ENCODE measurements at regions not wholly inside any gene's neighbourhood (a gene's known extent, or its start where the extent isn't known, plus 50 kb on each side); places are given as distances from the start of the nearest gene placed in this dataset.
A peak's percentile ranks its signal among the peaks of the same experiment; 100 is the strongest.

- no peak for DNase-seq
Measured at GRCh38 chr6:148169706-148170105, 172.9 kb upstream of the SASH1 start.

- no peak for DNase-seq
Measured at GRCh38 chr6:148170286-148170685, 172.4 kb upstream of the SASH1 start.

GRCh38 chr6:148173548-148173947 is 169.1 kb upstream of the SASH1 start:
- DNase-seq = no peak

- peak; percentile 55 for DNase-seq
Measured at GRCh38 chr6:148175550-148176188, 167.0 kb upstream of the SASH1 start.

GRCh38 chr6:148177589-148178233 is 164.9 kb upstream of the SASH1 start:
- DNase-seq = peak; percentile 54

GRCh38 chr6:148179786-148180185 is 162.9 kb upstream of the SASH1 start:
- DNase-seq = peak; percentile 23

- no peak for DNase-seq
Measured at GRCh38 chr6:148182378-148182777, 160.3 kb upstream of the SASH1 start.

GRCh38 chr6:148183776-148184175 is 158.9 kb upstream of the SASH1 start:
- no peak for DNase-seq

- no peak for DNase-seq
Measured at GRCh38 chr6:148186916-148187315, 155.7 kb upstream of the SASH1 start.

GRCh38 chr6:148192310-148192709 is 150.3 kb upstream of the SASH1 start:
- peak; percentile 79 for DNase-seq

GRCh38 chr6:148193063-148193680 is 149.5 kb upstream of the SASH1 start:
- no peak for DNase-seq

GRCh38 chr6:148195511-148195910 is 147.1 kb upstream of the SASH1 start:
- DNase-seq = no peak

- no peak for DNase-seq
Measured at GRCh38 chr6:148199584-148199983, 143.1 kb upstream of the SASH1 start.

- no peak for DNase-seq
Measured at GRCh38 chr6:148200293-148200692, 142.3 kb upstream of the SASH1 start.

- DNase-seq = no peak
Measured at GRCh38 chr6:148200781-148201180, 141.9 kb upstream of the SASH1 start.

GRCh38 chr6:148203281-148203925 is 139.2 kb upstream of the SASH1 start:
- DNase-seq = peak; percentile 75

- DNase-seq = peak; percentile 97
Measured at GRCh38 chr6:148203970-148204369, 138.7 kb upstream of the SASH1 start.

- no peak for DNase-seq
Measured at GRCh38 chr6:148208298-148208697, 134.3 kb upstream of the SASH1 start.

- DNase-seq = no peak
Measured at GRCh38 chr6:148211777-148212324, 130.8 kb upstream of the SASH1 start.

GRCh38 chr6:148212366-148212765 is 130.3 kb upstream of the SASH1 start:
- DNase-seq = no peak

- DNase-seq = no peak
Measured at GRCh38 chr6:148213366-148213765, 129.3 kb upstream of the SASH1 start.

- DNase-seq = no peak
Measured at GRCh38 chr6:148214667-148215066, 128.0 kb upstream of the SASH1 start.

- no peak for DNase-seq
Measured at GRCh38 chr6:148217051-148217450, 125.6 kb upstream of the SASH1 start.
